ENCODE measurements at regions not wholly inside any gene's neighbourhood (a gene's known extent, or its start where the extent isn't known, plus 50 kb on each side); places are given as distances from the start of the nearest gene placed in this dataset.

DNA sequence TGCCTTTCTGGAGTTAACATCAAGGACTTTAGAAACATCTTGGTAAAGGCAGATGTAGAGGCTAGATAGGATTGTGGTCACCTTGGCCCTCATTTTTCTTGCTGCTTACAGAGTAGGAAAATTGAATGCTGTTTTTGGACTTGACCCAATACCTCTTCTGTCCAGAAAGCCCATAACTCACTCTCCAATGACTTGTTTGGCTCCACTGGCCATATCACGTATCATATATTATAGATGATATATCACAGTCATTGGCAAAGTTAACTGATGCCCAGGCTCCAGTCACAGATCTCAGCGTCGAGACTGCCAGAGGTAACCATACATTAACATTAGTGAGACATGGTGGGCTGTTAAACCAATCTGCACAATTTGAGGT lies 50.6 kb downstream of the PABIR2 start:
- H3K27me3 ChIP-seq (ENCODE audit: insufficient read depth, low read length), result no peaks in the 10 kb centered on the region
- no peaks in the 10 kb centered on the region for H4K20me1 ChIP-seq (ENCODE audit: insufficient read depth)
- H3K4me1 ChIP-seq (ENCODE audit: control insufficient read depth in 1 of 2, insufficient read depth in 2 of 2, low read length in 2 of 2), result no peaks in the 10 kb centered on the region
- H3K36me3 ChIP-seq (ENCODE audit: control insufficient read depth in 1 of 2, insufficient read depth in 2 of 2, low read length in 2 of 2), result no peaks in the 10 kb centered on the region
- ChIA-PET POLR2A (no interaction called here), RAD21 (ENCODE audit: low non-redundant PET in 1 of 2, low total read pairs in 2 of 2, uncharacterized antibody in 2 of 2, unreplicated experiment in 2 of 2) (no interaction called here), CTCF (no interaction called here)
- H3K4me2 ChIP-seq (ENCODE audit: low read length), result no peak overlapping the region
- DNase-seq (ENCODE audit: low read depth, low spot score), result no peak
- H2AFZ ChIP-seq (ENCODE audit: low read depth, low read length, poor library complexity, severe bottlenecking), result no peak overlapping the region
- BruUV-seq (replicated peaks), result no TSS peak
- H3K79me2 ChIP-seq (ENCODE audit: insufficient read depth, low read length), result no peaks in the 10 kb centered on the region
- H3K9ac ChIP-seq (ENCODE audit: low read length), result no peak overlapping the region
- no peaks in the 10 kb centered on the region for H3K9me2 ChIP-seq (ENCODE audit: insufficient read depth)
- H3K4me3 ChIP-seq (replicated peaks in 1 of 2; ENCODE audit: low read depth in 1 of 2, low read length in 2 of 2), result no peak overlapping the region
- no peak for ATAC-seq
- H3K27ac ChIP-seq (ENCODE audit: low read depth, low read length), result no peak overlapping the region
- intact Hi-C loops (cut with micrococcal nuclease), result no loop called here
- no peaks in the 10 kb centered on the region for H3K9me3 ChIP-seq (ENCODE audit: control insufficient read depth in 1 of 2, insufficient read depth in 1 of 2, low read depth in 1 of 2, low read length in 2 of 2)
- no peak for TF ChIP-seq ELF1 (IDR thresholded peaks at IDR 0.05; ENCODE audit: borderline replicate concordance, low read depth)
- TF ChIP-seq, protein P1, sequence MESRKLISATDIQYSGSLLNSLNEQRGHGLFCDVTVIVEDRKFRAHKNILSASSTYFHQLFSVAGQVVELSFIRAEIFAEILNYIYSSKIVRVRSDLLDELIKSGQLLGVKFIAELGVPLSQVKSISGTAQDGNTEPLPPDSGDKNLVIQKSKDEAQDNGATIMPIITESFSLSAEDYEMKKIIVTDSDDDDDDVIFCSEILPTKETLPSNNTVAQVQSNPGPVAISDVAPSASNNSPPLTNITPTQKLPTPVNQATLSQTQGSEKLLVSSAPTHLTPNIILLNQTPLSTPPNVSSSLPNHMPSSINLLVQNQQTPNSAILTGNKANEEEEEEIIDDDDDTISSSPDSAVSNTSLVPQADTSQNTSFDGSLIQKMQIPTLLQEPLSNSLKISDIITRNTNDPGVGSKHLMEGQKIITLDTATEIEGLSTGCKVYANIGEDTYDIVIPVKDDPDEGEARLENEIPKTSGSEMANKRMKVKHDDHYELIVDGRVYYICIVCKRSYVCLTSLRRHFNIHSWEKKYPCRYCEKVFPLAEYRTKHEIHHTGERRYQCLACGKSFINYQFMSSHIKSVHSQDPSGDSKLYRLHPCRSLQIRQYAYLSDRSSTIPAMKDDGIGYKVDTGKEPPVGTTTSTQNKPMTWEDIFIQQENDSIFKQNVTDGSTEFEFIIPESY (IDR thresholded peaks at IDR 0.05; ENCODE audit: extremely low read depth, insufficient replicate concordance, low read length), result no peak
- no peak for TF ChIP-seq CTCF (IDR thresholded peaks at IDR 0.05 in 2 of 3, conservative IDR thresholded peaks at IDR 0.05 in 1 of 3; ENCODE audit: borderline replicate concordance in 1 of 3, insufficient read depth in 1 of 3, low read depth in 2 of 3, low read length in 2 of 3)
- no peak for TF ChIP-seq JUND (IDR thresholded peaks at IDR 0.05)
- TF ChIP-seq TCF7L2 (IDR thresholded peaks at IDR 0.05; ENCODE audit: borderline replicate concordance, extremely low read depth, insufficient read depth, insufficient read length), result no peak
- TF ChIP-seq CEBPB (IDR thresholded peaks at IDR 0.05; ENCODE audit: low read depth), result no peak
- no peak for TF ChIP-seq FOSL1 (IDR thresholded peaks at IDR 0.05; ENCODE audit: low read depth)
- TF ChIP-seq ZFX (IDR thresholded peaks at IDR 0.05), result no peak
- no peak for TF ChIP-seq EZH2phosphoT487 (IDR thresholded peaks at IDR 0.05; ENCODE audit: borderline replicate concordance)
- no peak for TF ChIP-seq CBX3 (IDR thresholded peaks at IDR 0.05; ENCODE audit: low read depth)
- TF ChIP-seq, protein P2, sequence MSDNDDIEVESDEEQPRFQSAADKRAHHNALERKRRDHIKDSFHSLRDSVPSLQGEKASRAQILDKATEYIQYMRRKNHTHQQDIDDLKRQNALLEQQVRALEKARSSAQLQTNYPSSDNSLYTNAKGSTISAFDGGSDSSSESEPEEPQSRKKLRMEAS (IDR thresholded peaks at IDR 0.05), result no peak
- TF ChIP-seq POLR2AphosphoS5 (IDR thresholded peaks at IDR 0.05; ENCODE audit: low read depth, low read length), result no peak
- TF ChIP-seq SIN3A (IDR thresholded peaks at IDR 0.05; ENCODE audit: low read depth), result no peak
- no peak for TF ChIP-seq ATF3 (IDR thresholded peaks at IDR 0.05)
